ENCODE measurements at regions not wholly inside any gene's neighbourhood (a gene's known extent, or its start where the extent isn't known, plus 50 kb on each side); places are given as distances from the start of the nearest gene placed in this dataset.

- no peak for DNase-seq (ENCODE audit: extremely low read depth, low read depth)
- TF ChIP-seq CTCF (IDR thresholded peaks at IDR 0.05; ENCODE audit: low read depth, low read length, missing control alignments), result no peak
- H3K4me3 ChIP-seq (replicated peaks; ENCODE audit: low read depth, low read length), result no peak overlapping the region
Measured at GRCh38 chr5:163585206-163585605, 79.8 kb downstream of the MAT2B start.

- TF ChIP-seq CTCF (IDR thresholded peaks at IDR 0.05; ENCODE audit: low read depth, low read length, missing control alignments), result no peak
- DNase-seq (ENCODE audit: extremely low read depth, low read depth), result no peak
- H3K4me3 ChIP-seq (replicated peaks; ENCODE audit: low read depth, low read length), result no peak overlapping the region
Measured at GRCh38 chr5:163586531-163586956, 81.1 kb downstream of the MAT2B start.

GRCh38 chr5:163594951-163595350 lies 89.5 kb downstream of the MAT2B start:
- no peak for TF ChIP-seq CTCF (IDR thresholded peaks at IDR 0.05; ENCODE audit: low read depth, low read length, missing control alignments)
- DNase-seq (ENCODE audit: extremely low read depth, low read depth), result no peak
- no peak overlapping the region for H3K4me3 ChIP-seq (replicated peaks; ENCODE audit: low read depth, low read length)

- no peak overlapping the region for H3K4me3 ChIP-seq (replicated peaks; ENCODE audit: low read depth, low read length)
- DNase-seq (ENCODE audit: extremely low read depth, low read depth), result no peak
- TF ChIP-seq CTCF (IDR thresholded peaks at IDR 0.05; ENCODE audit: low read depth, low read length, missing control alignments), result no peak
Measured at GRCh38 chr5:163595932-163596607, 90.7 kb downstream of the MAT2B start.

GRCh38 chr5:163596608-163597315 lies 91.3 kb downstream of the MAT2B start:
- H3K4me3 ChIP-seq (replicated peaks; ENCODE audit: low read depth, low read length), result no peak overlapping the region
- DNase-seq (ENCODE audit: extremely low read depth, low read depth), result no peak
- TF ChIP-seq CTCF (IDR thresholded peaks at IDR 0.05; ENCODE audit: low read depth, low read length, missing control alignments), result no peak

- H3K4me3 ChIP-seq (replicated peaks; ENCODE audit: low read depth, low read length), result no peak overlapping the region
- no peak for TF ChIP-seq CTCF (IDR thresholded peaks at IDR 0.05; ENCODE audit: low read depth, low read length, missing control alignments)
- DNase-seq (ENCODE audit: extremely low read depth, low read depth), result no peak
Measured at GRCh38 chr5:163604013-163604412, 98.6 kb downstream of the MAT2B start.
